HG03460 (cell line): ENCODE measurements at regions not wholly inside any gene's neighbourhood (a gene's known extent, or its start where the extent isn't known, plus 50 kb on each side); places are given as distances from the start of the nearest gene placed in this dataset.
A peak's percentile ranks its signal among the peaks of the same experiment; 100 is the strongest.

Experiments
- ATAC-seq: cut with Tn5 transposase; IDR thresholded peaks from one replicate; pipeline ENCODE4 v1.9.1; 2021; ENCODE audit not compliant: unreplicated experiment

GRCh38 chr1:244219149-244219548, 168.1 kb downstream of the ZBTB18 start:
- no peak for ATAC-seq

GRCh38 chr1:244219802-244220201, 168.7 kb downstream of the ZBTB18 start:
- ATAC-seq: no peak

GRCh38 chr1:244220410-244220809, 169.3 kb downstream of the ZBTB18 start:
- ATAC-seq: no peak

- ATAC-seq: no peak
Observed at GRCh38 chr1:244221991-244222390, 170.9 kb downstream of the ZBTB18 start.

- no peak for ATAC-seq
Observed at GRCh38 chr1:244224487-244225430, 173.7 kb downstream of the ZBTB18 start.

- ATAC-seq: no peak
Observed at GRCh38 chr1:244226435-244226834, 175.4 kb downstream of the ZBTB18 start.

GRCh38 chr1:244230470-244230869, 179.4 kb downstream of the ZBTB18 start:
- no peak for ATAC-seq

GRCh38 chr1:244231193-244231571, 180.1 kb downstream of the ZBTB18 start:
- ATAC-seq: no peak

- ATAC-seq: no peak
Observed at GRCh38 chr1:244231572-244232315, 180.7 kb downstream of the ZBTB18 start.

GRCh38 chr1:244234009-244234643, 183.0 kb downstream of the ZBTB18 start:
- ATAC-seq: no peak

GRCh38 chr1:244235157-244235556, 184.1 kb downstream of the ZBTB18 start:
- ATAC-seq: no peak

- ATAC-seq: no peak
Observed at GRCh38 chr1:244236101-244236500, 185.0 kb downstream of the ZBTB18 start.

- ATAC-seq: no peak
Observed at GRCh38 chr1:244236721-244237120, 185.6 kb downstream of the ZBTB18 start.

- no peak for ATAC-seq
Observed at GRCh38 chr1:244237445-244237844, 186.4 kb downstream of the ZBTB18 start.

GRCh38 chr1:244239261-244239770, 188.2 kb downstream of the ZBTB18 start:
- no peak for ATAC-seq

- ATAC-seq: no peak
Observed at GRCh38 chr1:244241438-244241837, 190.4 kb downstream of the ZBTB18 start.

GRCh38 chr1:244242446-244242845, 191.4 kb downstream of the ZBTB18 start:
- peak; percentile 71 for ATAC-seq

- ATAC-seq: no peak
Observed at GRCh38 chr1:244246334-244246733, 195.3 kb downstream of the ZBTB18 start.

GRCh38 chr1:244248426-244248825, 197.3 kb downstream of the ZBTB18 start:
- no peak for ATAC-seq

- ATAC-seq: no peak
Observed at GRCh38 chr1:244252211-244252610, 199.5 kb downstream of the ADSS2 start.

GRCh38 chr1:244254467-244254866, 197.2 kb downstream of the ADSS2 start:
- ATAC-seq: peak; percentile 66
